Astrocyte (in vitro differentiated cells and primary cell): ENCODE measurements at regions not wholly inside any gene's neighbourhood (a gene's known extent, or its start where the extent isn't known, plus 50 kb on each side); places are given as distances from the start of the nearest gene placed in this dataset.

ENCODE experiments used
- EZH2 ChIP-seq: IDR thresholded peaks from 2 replicates; pipeline ENCODE4 v1.6.1; 2012; ENCODE audit warnings: mild to moderate bottlenecking, low read length, inconsistent platforms; ENCODE audit not compliant: insufficient read depth
- TF ChIP-seq, protein P1 (sequence below): IDR thresholded peaks from 2 replicates; pipeline ENCODE4 v1.5.1; 2011; ENCODE audit warnings: low read depth, mild to moderate bottlenecking, inconsistent platforms, low read length, moderate library complexity; ENCODE audit not compliant: insufficient read depth

DNA sequence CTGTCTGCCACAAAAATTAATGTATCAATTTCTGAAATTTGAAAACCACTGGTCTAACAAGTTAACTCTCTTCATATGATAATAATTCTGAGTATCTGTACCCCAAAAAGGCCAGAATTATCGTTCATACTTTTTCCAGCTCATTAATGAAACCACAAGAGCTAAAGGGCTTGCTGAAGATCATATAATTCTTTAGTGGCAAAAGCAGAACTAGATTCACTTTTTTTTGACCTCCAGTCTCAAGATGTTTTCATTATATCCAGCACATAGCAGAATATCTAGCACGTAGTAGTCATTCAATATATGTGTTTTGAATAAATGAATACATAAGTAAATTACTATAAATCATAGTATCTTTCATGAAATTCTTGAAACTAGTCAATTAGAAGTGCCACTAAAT lies 246.7 kb upstream of the KCNH8 start:
- no peak for TF ChIP-seq EZH2
- TF ChIP-seq, protein P1, sequence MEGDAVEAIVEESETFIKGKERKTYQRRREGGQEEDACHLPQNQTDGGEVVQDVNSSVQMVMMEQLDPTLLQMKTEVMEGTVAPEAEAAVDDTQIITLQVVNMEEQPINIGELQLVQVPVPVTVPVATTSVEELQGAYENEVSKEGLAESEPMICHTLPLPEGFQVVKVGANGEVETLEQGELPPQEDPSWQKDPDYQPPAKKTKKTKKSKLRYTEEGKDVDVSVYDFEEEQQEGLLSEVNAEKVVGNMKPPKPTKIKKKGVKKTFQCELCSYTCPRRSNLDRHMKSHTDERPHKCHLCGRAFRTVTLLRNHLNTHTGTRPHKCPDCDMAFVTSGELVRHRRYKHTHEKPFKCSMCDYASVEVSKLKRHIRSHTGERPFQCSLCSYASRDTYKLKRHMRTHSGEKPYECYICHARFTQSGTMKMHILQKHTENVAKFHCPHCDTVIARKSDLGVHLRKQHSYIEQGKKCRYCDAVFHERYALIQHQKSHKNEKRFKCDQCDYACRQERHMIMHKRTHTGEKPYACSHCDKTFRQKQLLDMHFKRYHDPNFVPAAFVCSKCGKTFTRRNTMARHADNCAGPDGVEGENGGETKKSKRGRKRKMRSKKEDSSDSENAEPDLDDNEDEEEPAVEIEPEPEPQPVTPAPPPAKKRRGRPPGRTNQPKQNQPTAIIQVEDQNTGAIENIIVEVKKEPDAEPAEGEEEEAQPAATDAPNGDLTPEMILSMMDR = no peak
